B cell (primary cell): ENCODE measurements at regions not wholly inside any gene's neighbourhood (a gene's known extent, or its start where the extent isn't known, plus 50 kb on each side); places are given as distances from the start of the nearest gene placed in this dataset.

Experiments
- ATAC-seq: fragments of 200-7000 bp; cut with Tn5 transposase; one replicate; pipeline ENCODE4 v1.10.0; 2021; ENCODE audit warnings: low read depth, mild to moderate bottlenecking, moderate number of reproducible peaks, moderate library complexity
- CTCF ChIA-PET: fragments of 350-600 bp; sonication (Branson Sonifier 250); formaldehyde crosslinking; loops from one replicate; lab custom pipeline; 2021; ENCODE audit warnings: antibody characterized with exemption, inconsistent platforms; lab: Charles Lee
- POLR2A ChIA-PET: fragments of 350-600 bp; sonication (Branson Sonifier 250); formaldehyde crosslinking; loops from one replicate; lab custom pipeline; 2021; ENCODE audit warnings: antibody characterized with exemption; lab: Charles Lee
- DNase-seq: peaks from one replicate; pipeline ENCODE4 v3.0.0; 2013
- H2AFZ ChIP-seq: 2 replicates; pipeline ENCODE4 v1.6.1; 2012; ENCODE audit warnings: mild to moderate bottlenecking, low read depth, low read length; ENCODE audit not compliant: insufficient read depth, poor library complexity, severe bottlenecking
- H3K27ac ChIP-seq, 2 donors: 1 replicate in 1 of 2; 2 replicates in 1 of 2; pipeline ENCODE4 v1.5.1; 2012 to 2013; ENCODE audit warnings: low read length in 2 of 2, mild to moderate bottlenecking in 2 of 2, moderate library complexity in 1 of 2
- H3K27me3 ChIP-seq, 4 experiments: fragments of 200-600 bp in 1 of 4; sonication (generic) in 1 of 4; replicated peaks in 1 of 4; 1 replicate in 2 of 4; 2 replicates in 2 of 4; pipeline versions ENCODE4 v1.6.1 to v1.7.0; 2013 to 2016; ENCODE audit warnings: low read length in 3 of 4, mild to moderate bottlenecking in 2 of 4, mixed read lengths in 1 of 4, moderate library complexity in 1 of 4; ENCODE audit not compliant: insufficient read depth in 4 of 4, control insufficient read depth in 3 of 4; ENCODE audit errors: control extremely low read depth in 1 of 4
- H3K36me3 ChIP-seq, 2 experiments: replicated peaks in 1 of 2; 1 replicate in 1 of 2; 2 replicates in 1 of 2; pipeline versions ENCODE4 v1.6.1 to v1.7.1; 2013; ENCODE audit warnings: low read length in 1 of 2; ENCODE audit not compliant: insufficient read depth in 2 of 2, control insufficient read depth in 1 of 2; ENCODE audit errors: control extremely low read depth in 1 of 2, extremely low read depth in 1 of 2
- H3K4me1 ChIP-seq, 2 donors: fragments of 200-600 bp in 1 of 2; sonication (generic) in 1 of 2; 1 replicate in 1 of 2; 2 replicates in 1 of 2; pipeline versions ENCODE4 v1.5.1 to v1.6.1; 2013 to 2017; ENCODE audit warnings: low read length in 2 of 2; ENCODE audit not compliant: control insufficient read depth in 2 of 2, insufficient read depth in 2 of 2
- H3K4me2 ChIP-seq: replicated peaks from 2 replicates; pipeline ENCODE3; 2012; ENCODE audit warnings: mild to moderate bottlenecking, low read depth, low read length; ENCODE audit not compliant: poor library complexity, severe bottlenecking
- H3K4me3 ChIP-seq, 5 experiments: fragments of 200-600 bp in 1 of 5; sonication (generic) in 1 of 5; 1 replicate in 3 of 5; 2 replicates in 2 of 5; pipeline versions ENCODE4 v1.5.1 to v1.7.0; 2011 to 2016; ENCODE audit warnings: low read length in 4 of 5, mild to moderate bottlenecking in 4 of 5, low read depth in 2 of 5, control low read depth in 1 of 5, moderate library complexity in 1 of 5; ENCODE audit not compliant: insufficient read depth in 1 of 5; ENCODE audit errors: control extremely low read depth in 1 of 5, extremely low read depth in 1 of 5
- H3K79me2 ChIP-seq: fragments of 200-600 bp; sonication (generic); one replicate; pipeline ENCODE4 v1.6.0; 2016; ENCODE audit warnings: low read length; ENCODE audit not compliant: control insufficient read depth, insufficient read depth
- H3K9ac ChIP-seq: fragments of 200-600 bp; sonication (generic); 2 replicates; pipeline ENCODE4 v1.6.1; 2017; ENCODE audit warnings: mild to moderate bottlenecking, low read length, moderate library complexity
- H3K9me3 ChIP-seq, 3 donors: one replicate each; pipeline versions ENCODE4 v1.6.1 to v1.7.1; 2013; ENCODE audit warnings: low read length in 2 of 3; ENCODE audit not compliant: control insufficient read depth in 2 of 3, insufficient read depth in 1 of 3; ENCODE audit errors: control extremely low read depth in 1 of 3
- H4K20me1 ChIP-seq: 2 replicates; pipeline ENCODE4 v1.6.0; 2012; ENCODE audit warnings: mild to moderate bottlenecking, low read length; ENCODE audit not compliant: insufficient read depth, control insufficient read depth, poor library complexity, severe bottlenecking
- H3K27ac Mint-ChIP-seq: one replicate; pipeline ENCODE4 v1.8.0; 2021; ENCODE audit warnings: mixed read lengths
- H3K27me3 Mint-ChIP-seq: one replicate; pipeline ENCODE4 v1.8.0; 2021; ENCODE audit warnings: mixed read lengths
- H3K4me1 Mint-ChIP-seq: one replicate; pipeline ENCODE4 v1.8.0; 2021; ENCODE audit warnings: mixed read lengths
- H3K4me3 Mint-ChIP-seq: one replicate; pipeline ENCODE4 v1.8.0; 2021; ENCODE audit warnings: mixed read lengths
- H3K9me3 Mint-ChIP-seq: one replicate; pipeline ENCODE4 v1.8.0; 2022; ENCODE audit warnings: mixed read lengths; ENCODE audit not compliant: insufficient read depth
- CTCF ChIP-seq: fragments of 200-600 bp; IDR thresholded peaks from one replicate; pipeline ENCODE4 v1.8.0; 2022; ENCODE audit warnings: antibody characterized with exemption, mild to moderate bottlenecking
- EZH2 ChIP-seq: IDR thresholded peaks from 2 replicates; pipeline ENCODE4 v1.6.1; 2012; ENCODE audit warnings: borderline replicate concordance, low read depth, mild to moderate bottlenecking, moderate library complexity, low read length; ENCODE audit not compliant: insufficient read depth, poor library complexity, severe bottlenecking
- WGBS: methylation state at CpG from one replicate; pipeline ENCODE4 v1.1.5; 2013; ENCODE audit warnings: missing lambda C conversion rate; ENCODE audit not compliant: insufficient coverage; 5-methylcytosine and 5-hydroxymethylcytosine counted together
- intact Hi-C: fragments of 100-400 bp; cut with micrococcal nuclease; formaldehyde crosslinking; loops from one replicate; pipeline ENCODE4 v1.10.0; 2022

GRCh38 chr20:60586269-60587050 is 628.2 kb downstream of the CDH26 start:
- Histone ChIP-seq H3K9me3 (peaks cover 0 to 6% (median 0%) of the 10 kb centered on the region in 3 donors), H3K9ac (no peak overlapping the region), H3K4me2 (no peak overlapping the region), H3K36me3 (no peaks in the 10 kb centered on the region), H3K4me1 (no peaks in the 10 kb centered on the region), H2AFZ (no peak overlapping the region), H3K27me3 (no peaks in the 10 kb centered on the region), H4K20me1 (no peaks in the 10 kb centered on the region), H3K4me3 (no peak overlapping the region), H3K27ac (no peak overlapping the region), H3K79me2 (no peaks in the 10 kb centered on the region)
- ATAC-seq (no peak), DNase-seq (no peak)
- 79% methylated on average over 10 of the region's 11 CpGs for WGBS
- no peaks in the 10 kb centered on the region for H3K27me3 Mint-ChIP-seq
- H3K4me3 Mint-ChIP-seq: no peak overlapping the region
- ChIA-PET CTCF (no interaction called here), POLR2A (no interaction called here)
- H3K9me3 Mint-ChIP-seq: no peaks in the 10 kb centered on the region
- H3K4me1 Mint-ChIP-seq: no peaks in the 10 kb centered on the region
- intact Hi-C loops: no loop called here
- TF ChIP-seq CTCF: no peak
- no peak for TF ChIP-seq EZH2
- no peak overlapping the region for H3K27ac Mint-ChIP-seq

GRCh38 chr20:60587986-60588385 is 629.8 kb downstream of the CDH26 start:
- Mint-ChIP-seq H3K4me1 (no peaks in the 10 kb centered on the region), H3K9me3 (no peaks in the 10 kb centered on the region), H3K4me3 (no peak overlapping the region), H3K27me3 (no peaks in the 10 kb centered on the region), H3K27ac (no peak overlapping the region)
- Histone ChIP-seq H3K9ac (no peak overlapping the region), H3K9me3 (peaks cover 0 to 7% (median 0%) of the 10 kb centered on the region in 3 donors), H3K4me2 (no peak overlapping the region), H4K20me1 (no peaks in the 10 kb centered on the region), H3K27ac (no peak overlapping the region), H3K79me2 (no peaks in the 10 kb centered on the region), H3K4me1 (no peaks in the 10 kb centered on the region), H3K36me3 (no peaks in the 10 kb centered on the region), H3K27me3 (no peaks in the 10 kb centered on the region), H2AFZ (no peak overlapping the region), H3K4me3 (no peak overlapping the region)
- ATAC-seq (no peak), DNase-seq (no peak)
- intact Hi-C loops: no loop called here
- 67% methylated on average over 2 of the region's 4 CpGs for WGBS
- TF ChIP-seq EZH2: no peak
- no peak for TF ChIP-seq CTCF
- POLR2A ChIA-PET: no interaction called here
- CTCF ChIA-PET: no interaction called here
